Activated naive CD4-positive, alpha-beta T cell treated with Interleukin-2 at 50 U/mL for 16 hours (primary cell): ENCODE measurements at regions not wholly inside any gene's neighbourhood (a gene's known extent, or its start where the extent isn't known, plus 50 kb on each side); places are given as distances from the start of the nearest gene placed in this dataset.

Experiments used
- DNase-seq: peaks from one replicate; pipeline ENCODE4 v3.0.0-alpha.2; 2020

- no peak for DNase-seq
These were observed 63.1 kb upstream of the BAIAP2L1 start for GRCh38 chr7:98463837-98464557.

- no peak for DNase-seq
These were observed 62.2 kb upstream of the BAIAP2L1 start for GRCh38 chr7:98462911-98463633.

GRCh38 chr7:98460902-98461301 lies 60.0 kb upstream of the BAIAP2L1 start:
- no peak for DNase-seq

DNA sequence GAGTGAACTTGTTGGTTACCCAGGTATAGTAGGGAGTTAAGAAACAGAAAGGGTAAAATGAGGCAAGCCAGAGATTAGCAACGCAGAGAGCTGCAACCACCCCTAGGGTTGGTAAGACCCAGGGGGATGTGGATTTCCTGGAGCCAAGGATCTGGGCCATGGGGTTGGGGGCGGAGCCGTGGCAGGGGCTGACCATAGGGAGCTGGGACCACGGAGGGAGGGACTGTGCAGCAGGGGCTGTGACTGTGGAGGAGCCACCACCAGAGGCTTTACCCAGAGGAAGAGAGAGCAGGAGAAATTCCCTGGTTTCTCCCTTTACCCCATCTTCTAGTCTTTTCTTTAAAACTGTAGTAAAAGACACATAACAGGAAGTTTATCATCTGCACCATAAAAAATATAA lies 58.6 kb upstream of the BAIAP2L1 start:
- DNase-seq: no peak

DNA sequence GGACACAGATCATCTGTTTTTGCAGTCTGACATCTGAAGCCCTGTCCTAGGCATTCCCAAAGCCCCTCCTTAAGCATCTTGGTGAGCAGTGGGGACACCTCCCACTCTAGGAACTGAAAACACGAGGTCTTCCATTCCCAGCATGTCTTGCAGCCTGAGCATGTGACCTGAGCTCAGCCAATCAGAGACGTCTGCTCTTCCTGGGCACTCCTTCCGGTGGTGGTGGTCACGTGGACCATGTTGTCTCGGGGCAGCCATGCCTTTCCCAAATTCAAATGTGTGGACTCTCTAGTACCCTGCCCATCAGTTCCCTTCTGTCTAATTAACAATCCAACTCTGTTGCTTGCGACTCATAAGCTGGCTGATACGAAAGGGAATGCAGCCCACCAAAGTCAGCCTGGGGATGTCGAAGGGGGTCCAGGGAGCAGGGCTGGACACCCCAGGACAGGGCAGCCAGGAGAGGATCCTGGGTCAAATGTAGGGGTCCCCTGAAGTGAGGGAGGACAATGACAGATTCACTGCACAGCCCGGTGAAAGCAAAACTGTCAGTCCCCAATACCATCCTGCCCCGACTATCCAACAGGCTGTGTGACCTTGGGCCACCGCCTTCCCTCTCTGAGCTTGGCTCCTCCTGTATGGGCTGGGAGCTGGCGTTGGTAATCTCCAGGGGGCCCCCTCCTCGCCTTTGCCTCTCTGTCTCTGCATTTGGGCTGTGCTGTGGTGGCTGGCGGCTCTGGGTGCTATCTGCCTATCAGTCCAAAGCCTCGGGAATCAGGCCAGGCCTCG lies 57.4 kb upstream of the BAIAP2L1 start:
- no peak for DNase-seq

DNA sequence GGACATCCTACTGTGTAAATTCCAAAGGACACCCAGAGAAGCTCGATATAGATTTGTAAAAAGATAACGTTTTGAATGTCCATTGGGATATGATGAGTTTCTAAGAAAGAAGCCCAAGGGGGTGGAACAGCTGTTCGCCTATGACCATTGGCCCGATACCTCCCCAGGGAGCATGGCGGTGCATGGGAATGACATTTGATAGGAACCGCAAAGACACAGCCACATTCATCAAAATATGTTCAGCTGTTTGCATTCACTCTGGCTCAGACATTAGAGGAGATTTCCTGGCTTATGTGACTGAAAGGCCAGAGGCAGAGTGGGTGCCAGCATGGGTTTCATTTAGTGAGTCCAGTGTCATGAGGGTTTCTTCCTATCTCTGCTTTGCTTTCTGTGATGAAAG lies 56.0 kb upstream of the BAIAP2L1 start:
- DNase-seq: no peak

DNA sequence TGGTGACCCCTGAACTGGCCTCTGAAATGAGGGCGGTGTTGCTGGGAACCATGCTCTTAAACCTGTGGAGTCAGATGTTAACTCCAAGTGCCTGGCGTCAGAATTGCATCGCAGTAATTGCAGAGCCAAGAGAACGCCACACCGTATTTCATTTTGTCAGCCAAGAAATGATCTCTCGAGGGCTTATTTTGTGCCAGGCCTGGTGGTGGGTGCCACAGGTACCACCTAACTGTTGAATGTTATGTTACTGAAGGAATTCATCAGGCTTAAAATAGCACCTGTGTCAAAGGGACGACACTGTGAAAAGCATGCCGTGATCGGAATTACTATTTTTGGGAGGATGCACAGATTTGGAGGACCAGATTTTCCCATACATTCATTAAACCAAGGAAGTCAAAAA lies 51.9 kb upstream of the BAIAP2L1 start:
- no peak for DNase-seq
